Fibroblast of lung (primary cell): ENCODE measurements at regions not wholly inside any gene's neighbourhood (a gene's known extent, or its start where the extent isn't known, plus 50 kb on each side); places are given as distances from the start of the nearest gene placed in this dataset.

Experiments
- DNase-seq, 2 donors: peaks; one replicate each; pipeline versions ENCODE4 v3.0.0 to v3.0.0-alpha.2; 2010; ENCODE audit warnings: low read depth in 2 of 2
- H2AFZ ChIP-seq: 2 replicates; pipeline ENCODE4 v1.5.1; 2012; ENCODE audit warnings: low read length, control low read depth, inconsistent platforms
- H3K27ac ChIP-seq: 2 replicates; pipeline ENCODE4 v1.5.1; 2011; ENCODE audit warnings: low read length, control low read depth; ENCODE audit not compliant: insufficient read depth
- H3K27me3 ChIP-seq: 2 replicates; pipeline ENCODE4 v1.5.1; 2011; ENCODE audit warnings: mild to moderate bottlenecking, low read length; ENCODE audit not compliant: control insufficient read depth, insufficient read depth
- H3K36me3 ChIP-seq: 2 replicates; pipeline ENCODE4 v1.5.1; 2011; ENCODE audit warnings: low read length; ENCODE audit not compliant: control insufficient read depth, insufficient read depth
- H3K4me1 ChIP-seq: 2 replicates; pipeline ENCODE4 v1.5.1; 2011; ENCODE audit warnings: low read length; ENCODE audit not compliant: control insufficient read depth, insufficient read depth; ENCODE audit errors: extremely low read depth
- H3K4me2 ChIP-seq: 2 replicates; pipeline ENCODE4 v1.5.1; 2011; ENCODE audit warnings: low read length, control low read depth; ENCODE audit not compliant: insufficient read depth; ENCODE audit errors: extremely low read depth
- H3K4me3 ChIP-seq, 4 experiments: fragments of 200-600 bp in 1 of 4; sonication (generic) in 1 of 4; replicated peaks in 1 of 4; 2 replicates each; pipeline ENCODE4 v1.5.1; 2011 to 2016; ENCODE audit warnings: low read length in 4 of 4, low read depth in 3 of 4, mild to moderate bottlenecking in 3 of 4, control low read depth in 2 of 4, inconsistent platforms in 1 of 4, mixed read lengths in 1 of 4; ENCODE audit not compliant: insufficient read depth in 1 of 4; ENCODE audit errors: control extremely low read depth in 1 of 4
- H3K79me2 ChIP-seq: 2 replicates; pipeline ENCODE4 v1.5.1; 2012; ENCODE audit warnings: mild to moderate bottlenecking, low read length, inconsistent platforms; ENCODE audit not compliant: control insufficient read depth, insufficient read depth
- H3K9ac ChIP-seq: 2 replicates; pipeline ENCODE4 v1.5.1; 2011; ENCODE audit warnings: mild to moderate bottlenecking, low read length, control low read depth; ENCODE audit not compliant: insufficient read depth
- H3K9me3 ChIP-seq: 2 replicates; pipeline ENCODE4 v1.5.1; 2012; ENCODE audit warnings: low read depth, low read length; ENCODE audit not compliant: control insufficient read depth, insufficient read depth
- H4K20me1 ChIP-seq: 2 replicates; pipeline ENCODE4 v1.5.1; 2011; ENCODE audit warnings: low read length; ENCODE audit not compliant: control insufficient read depth, insufficient read depth; ENCODE audit errors: extremely low read depth
- CTCF ChIP-seq, 2 donors: IDR thresholded peaks in 1 of 2; conservative IDR thresholded peaks in 1 of 2; 1 replicate in 1 of 2; 2 replicates in 1 of 2; pipeline ENCODE4 v1.5.1; 2011 to 2012; ENCODE audit warnings: low read length in 2 of 2, control low read depth in 1 of 2, inconsistent platforms in 1 of 2, low read depth in 1 of 2, mild to moderate bottlenecking in 1 of 2
- EZH2 ChIP-seq: IDR thresholded peaks from 2 replicates; pipeline ENCODE4 v1.5.1; 2012; ENCODE audit warnings: low read length, control low read depth, mild to moderate bottlenecking; ENCODE audit errors: missing control alignments

GRCh38 chr15:61794276-61794675, 266.0 kb downstream of the VPS13C start:
- H3K79me2 ChIP-seq = no peaks in the 10 kb centered on the region
- H3K27me3 ChIP-seq = no peaks in the 10 kb centered on the region
- H3K4me2 ChIP-seq = no peak overlapping the region
- peak in 1 of 2 donors; percentile 67 for DNase-seq
- no peaks in the 10 kb centered on the region for H4K20me1 ChIP-seq
- H3K4me3 ChIP-seq = no peak overlapping the region
- TF ChIP-seq EZH2 (no peak), CTCF (conservative IDR thresholded peaks at IDR 0.05 in 1 of 2, IDR thresholded peaks at IDR 0.05 in 1 of 2; ENCODE audit: low read depth in 1 of 2, low read length in 2 of 2) (no peak)
- H3K9me3 ChIP-seq = no peaks in the 10 kb centered on the region
- no peak overlapping the region for H3K27ac ChIP-seq
- H3K9ac ChIP-seq = no peak overlapping the region
- H3K36me3 ChIP-seq = no peaks in the 10 kb centered on the region
- peaks cover 2% of the 10 kb centered on the region for H3K4me1 ChIP-seq
- H2AFZ ChIP-seq = no peak overlapping the region

GRCh38 chr15:61784734-61785133, 275.5 kb downstream of the VPS13C start:
- no peaks in the 10 kb centered on the region for H3K27me3 ChIP-seq
- no peaks in the 10 kb centered on the region for H3K79me2 ChIP-seq
- no peak overlapping the region for H3K4me2 ChIP-seq
- no peaks in the 10 kb centered on the region for H3K9me3 ChIP-seq
- H4K20me1 ChIP-seq = no peaks in the 10 kb centered on the region
- no peaks in the 10 kb centered on the region for H3K4me1 ChIP-seq
- H3K4me3 ChIP-seq = no peak overlapping the region
- no peak overlapping the region for H3K27ac ChIP-seq
- no peak overlapping the region for H2AFZ ChIP-seq
- no peak overlapping the region for H3K9ac ChIP-seq
- H3K36me3 ChIP-seq = no peaks in the 10 kb centered on the region
- TF ChIP-seq CTCF (conservative IDR thresholded peaks at IDR 0.05 in 1 of 2, IDR thresholded peaks at IDR 0.05 in 1 of 2; ENCODE audit: low read depth in 1 of 2, low read length in 2 of 2) (no peak), EZH2 (no peak)
- DNase-seq = no peak

GRCh38 chr15:61780278-61780980, 279.8 kb downstream of the VPS13C start:
- H2AFZ ChIP-seq = no peak overlapping the region
- TF ChIP-seq EZH2 = no peak
- TF ChIP-seq CTCF (conservative IDR thresholded peaks at IDR 0.05 in 1 of 2, IDR thresholded peaks at IDR 0.05 in 1 of 2; ENCODE audit: low read depth in 1 of 2, low read length in 2 of 2) = no peak
- no peak for DNase-seq

More at GRCh38 chr15:61780278-61780980, 279.8 kb downstream of the VPS13C start:
- Histone ChIP-seq H3K9ac (no peak overlapping the region), H3K9me3 (no peaks in the 10 kb centered on the region), H4K20me1 (no peaks in the 10 kb centered on the region), H3K4me2 (no peak overlapping the region), H3K4me1 (no peaks in the 10 kb centered on the region), H3K27me3 (no peaks in the 10 kb centered on the region), H3K27ac (no peak overlapping the region), H3K36me3 (no peaks in the 10 kb centered on the region), H3K4me3 (no peak overlapping the region), H3K79me2 (no peaks in the 10 kb centered on the region)
